BJ (cell line): ENCODE measurements at regions not wholly inside any gene's neighbourhood (a gene's known extent, or its start where the extent isn't known, plus 50 kb on each side); places are given as distances from the start of the nearest gene placed in this dataset.

ENCODE experiments used
- CTCF ChIA-PET: fragments of 350-600 bp; formaldehyde crosslinking; extraction: SDS; loops from one replicate; lab custom pipeline; 2021; ENCODE audit warnings: antibody characterized with exemption, inconsistent platforms; lab: Yijun Ruan, JAX
- POLR2A ChIA-PET: fragments of 300-600 bp; sonication (Branson Sonifier 250); formaldehyde crosslinking; extraction: SDS; loops from one replicate; lab custom pipeline; 2021; ENCODE audit warnings: antibody characterized with exemption; lab: Charles Lee
- DNase-seq: peaks from one replicate; pipeline ENCODE4 v3.0.0-alpha.2; 2011; ENCODE audit warnings: low read depth
- H3K27me3 ChIP-seq: 2 replicates; pipeline ENCODE4 v1.6.0; 2011; ENCODE audit warnings: low read length; ENCODE audit not compliant: control insufficient read depth, insufficient read depth
- H3K36me3 ChIP-seq: 2 replicates; pipeline ENCODE4 v1.5.1; 2011; ENCODE audit warnings: low read length; ENCODE audit not compliant: control insufficient read depth, insufficient read depth
- H3K4me3 ChIP-seq: 2 replicates; pipeline ENCODE4 v1.5.1; 2011; ENCODE audit warnings: low read depth, mild to moderate bottlenecking, control low read depth, low read length
- TF ChIP-seq, protein P1 (sequence below): IDR thresholded peaks from 2 replicates; pipeline ENCODE4 v1.5.1; 2011; ENCODE audit warnings: low read depth, mild to moderate bottlenecking, control low read depth, inconsistent platforms, low read length, moderate library complexity; ENCODE audit not compliant: insufficient read depth

GRCh38 chr16:77488652-77489051, 53.8 kb upstream of the ADAMTS18 start:
- Histone ChIP-seq H3K4me3 (no peak overlapping the region), H3K36me3 (no peaks in the 10 kb centered on the region), H3K27me3 (no peaks in the 10 kb centered on the region; the same call in 1 of the 2 replicates)
- DNase-seq, result no peak
- CTCF ChIA-PET, result no interaction called here
- TF ChIP-seq, protein P1, sequence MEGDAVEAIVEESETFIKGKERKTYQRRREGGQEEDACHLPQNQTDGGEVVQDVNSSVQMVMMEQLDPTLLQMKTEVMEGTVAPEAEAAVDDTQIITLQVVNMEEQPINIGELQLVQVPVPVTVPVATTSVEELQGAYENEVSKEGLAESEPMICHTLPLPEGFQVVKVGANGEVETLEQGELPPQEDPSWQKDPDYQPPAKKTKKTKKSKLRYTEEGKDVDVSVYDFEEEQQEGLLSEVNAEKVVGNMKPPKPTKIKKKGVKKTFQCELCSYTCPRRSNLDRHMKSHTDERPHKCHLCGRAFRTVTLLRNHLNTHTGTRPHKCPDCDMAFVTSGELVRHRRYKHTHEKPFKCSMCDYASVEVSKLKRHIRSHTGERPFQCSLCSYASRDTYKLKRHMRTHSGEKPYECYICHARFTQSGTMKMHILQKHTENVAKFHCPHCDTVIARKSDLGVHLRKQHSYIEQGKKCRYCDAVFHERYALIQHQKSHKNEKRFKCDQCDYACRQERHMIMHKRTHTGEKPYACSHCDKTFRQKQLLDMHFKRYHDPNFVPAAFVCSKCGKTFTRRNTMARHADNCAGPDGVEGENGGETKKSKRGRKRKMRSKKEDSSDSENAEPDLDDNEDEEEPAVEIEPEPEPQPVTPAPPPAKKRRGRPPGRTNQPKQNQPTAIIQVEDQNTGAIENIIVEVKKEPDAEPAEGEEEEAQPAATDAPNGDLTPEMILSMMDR, result no peak
- POLR2A ChIA-PET, result no interaction called here

GRCh38 chr16:77491091-77491490, 56.3 kb upstream of the ADAMTS18 start:
- CTCF ChIA-PET, result no interaction called here

DNA sequence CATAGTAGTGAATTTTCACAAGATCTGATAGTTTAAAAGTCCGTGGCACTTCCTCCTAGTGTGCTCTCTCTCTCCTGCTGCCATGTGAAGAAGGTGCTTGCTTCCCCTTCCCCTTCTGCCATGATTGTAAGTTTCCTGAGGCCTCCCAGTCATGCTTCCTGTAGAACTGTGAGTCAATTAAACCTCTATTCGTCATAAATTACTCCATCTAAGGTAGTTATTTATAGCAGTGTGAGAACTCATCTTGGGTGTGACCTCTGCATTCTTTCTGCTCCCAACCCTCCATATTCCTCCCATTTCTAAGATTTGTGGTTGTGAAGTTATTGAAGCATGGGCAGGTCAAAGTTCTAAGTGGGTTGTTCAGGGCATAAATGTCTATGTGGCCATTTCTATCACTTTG, 62.1 kb upstream of the ADAMTS18 start:
- Histone ChIP-seq H3K36me3 (no peaks in the 10 kb centered on the region), H3K4me3 (no peak overlapping the region), H3K27me3 (no peaks in the 10 kb centered on the region)
- ChIA-PET POLR2A (no interaction called here), CTCF (no interaction called here)
- no peak for DNase-seq
- TF ChIP-seq, protein P1, result no peak

More at GRCh38 chr16:77491091-77491490, 56.3 kb upstream of the ADAMTS18 start:
- TF ChIP-seq, protein P1, result no peak
- no peak for DNase-seq
- no peaks in the 10 kb centered on the region for H3K36me3 ChIP-seq
- POLR2A ChIA-PET, result no interaction called here
- no peak overlapping the region for H3K4me3 ChIP-seq
- H3K27me3 ChIP-seq, result no peaks in the 10 kb centered on the region; the same call in 1 of the 2 replicates

DNA sequence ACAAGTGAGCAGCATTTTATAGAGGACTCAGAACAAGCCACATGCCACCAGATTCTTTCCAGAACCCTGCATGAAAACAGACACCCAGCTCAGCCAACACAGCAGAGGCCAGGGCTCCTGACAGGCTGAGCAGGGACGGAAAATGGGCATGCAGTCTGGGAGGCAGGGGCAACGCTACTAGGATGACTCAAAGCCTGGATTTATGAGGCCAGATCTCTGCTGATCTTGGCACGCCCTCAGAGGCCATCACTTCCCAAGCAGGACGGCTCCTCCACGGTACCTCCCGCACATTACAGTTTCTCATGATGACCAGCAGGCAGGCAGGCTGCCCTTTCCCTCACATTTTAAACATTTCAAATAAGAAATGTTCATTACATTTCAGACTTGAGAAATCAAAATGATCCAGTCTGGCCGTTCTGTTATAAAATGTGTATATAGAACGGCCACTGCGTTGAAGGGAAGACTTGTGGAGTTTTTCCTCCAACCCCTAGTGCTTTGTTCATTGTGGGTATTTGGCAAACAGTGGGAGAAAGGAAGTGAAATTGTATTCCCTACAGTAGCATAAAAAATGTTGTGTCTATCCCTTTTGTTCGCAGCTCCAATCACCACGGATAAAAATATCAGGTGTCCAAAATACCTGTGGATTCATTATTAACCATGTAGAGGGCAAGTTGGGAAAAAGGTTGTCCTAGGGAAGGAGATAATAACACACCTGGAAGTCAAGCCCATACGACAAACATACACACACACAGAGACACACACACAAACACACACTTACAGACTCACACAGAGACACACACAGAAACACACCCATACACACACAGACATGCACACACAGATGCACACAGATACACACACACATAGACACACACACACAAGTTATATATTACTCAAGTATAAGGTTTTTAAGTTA, 64.8 kb upstream of the ADAMTS18 start:
- CTCF ChIA-PET, result no interaction called here
- DNase-seq, result no peak
- no peaks in the 10 kb centered on the region for H3K27me3 ChIP-seq
- TF ChIP-seq, protein P1, result no peak
- POLR2A ChIA-PET, result no interaction called here
- H3K4me3 ChIP-seq, result no peak overlapping the region
- no peaks in the 10 kb centered on the region for H3K36me3 ChIP-seq

- no peak overlapping the region for H3K4me3 ChIP-seq
- DNase-seq, result no peak
- CTCF ChIA-PET, result no interaction called here
Measured at GRCh38 chr16:77500286-77500598, 65.4 kb upstream of the ADAMTS18 start.

More at GRCh38 chr16:77500286-77500598, 65.4 kb upstream of the ADAMTS18 start:
- Histone ChIP-seq H3K27me3 (no peaks in the 10 kb centered on the region), H3K36me3 (no peaks in the 10 kb centered on the region)
- TF ChIP-seq, protein P1, result no peak
- POLR2A ChIA-PET, result no interaction called here
